Activated CD8-positive, alpha-beta memory T cell treated with anti-CD3 and anti-CD28 coated beads for 48 hours (primary cell): ENCODE measurements at regions not wholly inside any gene's neighbourhood (a gene's known extent, or its start where the extent isn't known, plus 50 kb on each side); places are given as distances from the start of the nearest gene placed in this dataset.

Source experiments
- DNase-seq, 3 experiments: peaks; one replicate each; pipeline ENCODE4 v3.0.0-alpha.2; 2020; ENCODE audit warnings: low read depth in 2 of 3, low spot score in 2 of 3

- DNase-seq: no peak
Measured at GRCh38 chr17:72404872-72405271, 284.1 kb downstream of the SOX9 start.

- DNase-seq: no peak
Measured at GRCh38 chr17:72405662-72406230, 284.9 kb downstream of the SOX9 start.

GRCh38 chr17:72406498-72406897 is 285.7 kb downstream of the SOX9 start:
- DNase-seq: no peak

- DNase-seq: no peak
Measured at GRCh38 chr17:72407336-72407909, 286.6 kb downstream of the SOX9 start.

- no peak for DNase-seq
Measured at GRCh38 chr17:72407931-72408330, 287.1 kb downstream of the SOX9 start.

GRCh38 chr17:72408641-72409040 is 287.8 kb downstream of the SOX9 start:
- no peak for DNase-seq

GRCh38 chr17:72409405-72410002 is 288.7 kb downstream of the SOX9 start:
- no peak for DNase-seq

- DNase-seq: no peak
Measured at GRCh38 chr17:72411124-72411563, 290.3 kb downstream of the SOX9 start.

- DNase-seq: no peak
Measured at GRCh38 chr17:72412650-72413076, 291.8 kb downstream of the SOX9 start.

- DNase-seq: no peak
Measured at GRCh38 chr17:72413077-72414031, 292.5 kb downstream of the SOX9 start.

GRCh38 chr17:72414032-72414396 is 293.2 kb downstream of the SOX9 start:
- DNase-seq: no peak

GRCh38 chr17:72414967-72415853 is 294.4 kb downstream of the SOX9 start:
- no peak for DNase-seq

- no peak for DNase-seq
Measured at GRCh38 chr17:72416054-72416675, 295.3 kb downstream of the SOX9 start.

- DNase-seq: no peak
Measured at GRCh38 chr17:72416905-72417304, 296.1 kb downstream of the SOX9 start.

- DNase-seq: no peak
Measured at GRCh38 chr17:72417627-72418026, 296.8 kb downstream of the SOX9 start.

GRCh38 chr17:72419866-72420774 is 299.3 kb downstream of the SOX9 start:
- no peak for DNase-seq

GRCh38 chr17:72420775-72421127 is 299.9 kb downstream of the SOX9 start:
- DNase-seq: no peak

GRCh38 chr17:72421128-72422092 is 300.6 kb downstream of the SOX9 start:
- DNase-seq: peak in 2 of 3 experiments; percentile 6 to 17
